CD4-positive, alpha-beta T cell treated with Interleukin-1 beta for 1 hour (primary cell): ENCODE measurements at regions not wholly inside any gene's neighbourhood (a gene's known extent, or its start where the extent isn't known, plus 50 kb on each side); places are given as distances from the start of the nearest gene placed in this dataset.
"Not testable (repeated sequence)": the region's sequence is repeated elsewhere in the genome, so short reads cannot be mapped to it uniquely, and the experiment has no call there.

ENCODE experiments used
- DNase-seq, 2 donors: peaks; one replicate each; pipeline ENCODE4 v3.0.0-alpha.2; 2020 to 2022

GRCh38 chr3:20370273-20371063, 184.5 kb upstream of the SGO1 start:
- DNase-seq: not testable (repeated sequence)

DNA sequence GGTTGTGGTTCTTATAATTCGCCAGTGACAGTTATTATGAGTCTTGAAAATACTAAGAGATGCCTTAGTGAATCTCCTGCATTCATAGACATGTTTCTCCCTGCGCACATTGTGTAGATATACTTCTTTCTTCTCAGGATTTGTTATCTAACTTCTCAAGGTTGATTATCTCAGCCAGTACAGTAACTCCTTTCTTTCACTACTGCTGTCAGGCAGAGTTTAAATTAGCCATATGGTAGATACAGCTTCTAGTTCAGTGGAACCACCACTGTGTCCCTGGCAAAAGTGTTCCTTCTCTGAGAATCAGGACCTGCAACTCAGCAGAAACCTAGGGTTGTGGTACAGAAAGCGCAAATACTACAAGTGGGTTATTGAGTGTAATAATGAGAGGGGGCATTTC, 175.0 kb upstream of the SGO1 start:
- DNase-seq: no peak

GRCh38 chr3:20353286-20353685, 167.3 kb upstream of the SGO1 start:
- DNase-seq: no peak

- no peak for DNase-seq
These were observed 166.7 kb upstream of the SGO1 start for GRCh38 chr3:20352546-20353179.

GRCh38 chr3:20350449-20350848, 164.4 kb upstream of the SGO1 start:
- DNase-seq: no peak

- no peak for DNase-seq
These were observed 160.9 kb upstream of the SGO1 start for GRCh38 chr3:20346916-20347315.

GRCh38 chr3:20346369-20346768, 160.4 kb upstream of the SGO1 start:
- no peak for DNase-seq

DNA sequence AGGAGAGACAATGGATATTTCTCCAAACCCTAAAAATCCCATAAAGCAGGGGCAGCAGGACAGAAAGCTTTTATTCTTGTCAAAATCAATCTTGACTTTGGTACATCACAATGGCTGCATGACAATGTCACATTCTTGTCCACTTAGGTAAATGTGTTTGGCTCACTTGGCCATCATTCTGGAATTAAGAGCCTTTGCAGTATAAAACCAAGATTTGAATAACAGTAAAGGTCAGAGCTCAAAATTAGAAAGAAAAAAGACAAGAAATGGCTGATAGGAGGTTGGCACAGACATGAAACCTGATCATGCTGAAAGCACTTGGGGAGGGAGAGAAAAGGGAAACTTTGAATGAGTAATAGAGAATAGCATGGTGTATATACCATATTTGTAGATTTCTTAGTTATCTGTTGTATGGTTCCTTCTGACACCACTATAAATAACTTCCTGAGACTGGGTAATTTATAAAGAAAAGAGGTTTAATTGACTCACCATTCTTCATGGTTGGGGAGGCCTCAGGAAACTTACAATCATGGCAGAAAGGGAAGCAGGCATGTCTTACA, 158.5 kb upstream of the SGO1 start:
- no peak for DNase-seq

DNA sequence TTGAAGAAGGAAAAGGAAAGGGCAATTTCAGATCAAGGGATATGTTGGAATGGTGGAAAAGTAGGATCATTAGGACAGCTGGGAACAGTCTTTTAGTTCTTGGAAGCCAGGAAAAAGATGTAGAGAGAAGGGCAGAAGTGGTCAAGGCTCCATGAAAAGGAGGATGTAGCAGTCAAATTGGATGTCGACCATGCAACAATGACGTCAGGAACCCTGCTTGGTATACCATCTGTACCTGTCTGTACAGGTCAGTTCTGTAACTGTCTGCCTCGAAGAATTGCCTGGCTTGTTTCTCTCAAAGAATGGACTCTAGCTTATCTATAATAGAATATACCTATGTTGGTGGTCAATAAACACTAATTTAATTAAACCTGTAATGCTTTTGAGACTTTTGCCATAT, 157.8 kb upstream of the SGO1 start:
- DNase-seq: no peak

DNA sequence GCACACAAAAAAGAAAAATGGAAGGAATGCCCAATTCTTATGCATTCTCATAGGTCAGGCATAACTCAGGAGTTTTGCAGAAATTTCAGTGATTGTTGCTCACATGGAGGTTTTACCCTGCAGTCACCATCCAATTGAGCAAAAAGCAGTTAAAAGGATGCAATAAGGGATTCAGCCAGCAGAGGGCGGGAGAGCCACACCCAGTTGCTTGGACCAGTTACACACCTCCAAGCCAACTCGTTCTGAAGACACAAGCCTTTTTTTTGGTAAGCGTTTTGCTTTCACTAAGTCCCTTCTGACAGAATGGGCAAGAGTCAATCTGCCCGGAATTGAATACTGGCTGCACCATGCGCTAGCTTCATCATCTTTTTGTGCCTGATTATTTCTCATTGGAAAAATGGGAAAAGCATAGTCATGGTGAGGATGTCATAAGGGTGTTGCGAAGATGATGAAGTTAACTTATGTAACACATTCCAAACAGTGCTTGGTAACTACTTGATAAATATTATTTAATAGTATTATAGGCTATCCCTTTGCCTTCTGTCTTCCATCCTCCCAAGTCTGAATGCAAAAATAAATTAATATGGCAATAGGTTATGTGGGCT, 154.4 kb upstream of the SGO1 start:
- DNase-seq: peak; percentile 25 to 64

DNA sequence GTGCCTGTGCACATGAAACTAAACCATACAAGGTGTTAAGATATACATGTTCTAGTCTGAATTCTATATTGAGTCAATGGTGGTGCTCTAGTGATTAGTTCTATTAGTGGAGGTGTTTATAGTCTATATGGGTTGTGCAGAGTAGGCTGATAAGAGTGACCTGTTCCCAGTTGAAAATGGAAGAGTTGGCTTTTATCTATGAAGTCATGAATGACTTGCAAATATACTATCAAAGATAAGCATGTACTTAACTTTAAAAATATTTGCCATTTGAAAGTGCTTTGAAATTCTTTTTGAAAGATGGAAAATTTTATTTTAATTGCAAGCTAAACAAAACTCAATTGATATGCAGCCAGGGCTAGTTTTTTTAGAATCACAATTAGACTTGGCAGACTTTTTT, 150.6 kb upstream of the SGO1 start:
- DNase-seq: no peak

GRCh38 chr3:20334842-20335241, 148.8 kb upstream of the SGO1 start:
- no peak for DNase-seq

DNA sequence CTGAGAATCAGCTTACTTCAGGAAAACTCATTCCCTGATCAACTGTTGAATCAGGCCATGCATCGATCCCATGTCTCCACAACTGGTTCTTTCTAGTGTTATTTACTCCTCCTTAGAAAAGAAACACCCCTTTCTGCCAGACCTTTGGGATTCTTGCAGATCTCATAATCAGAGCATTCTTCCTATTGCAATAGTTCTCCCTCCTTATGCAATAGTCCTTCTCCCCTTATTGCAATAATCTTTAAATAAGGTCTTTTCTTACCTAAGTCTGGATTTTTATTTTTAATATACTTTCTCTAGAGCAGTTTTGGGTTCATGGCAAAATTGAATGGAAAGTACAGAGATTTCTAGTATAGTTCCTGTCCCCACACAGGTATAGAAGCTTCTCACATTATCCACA, 141.9 kb upstream of the SGO1 start:
- DNase-seq: no peak

DNA sequence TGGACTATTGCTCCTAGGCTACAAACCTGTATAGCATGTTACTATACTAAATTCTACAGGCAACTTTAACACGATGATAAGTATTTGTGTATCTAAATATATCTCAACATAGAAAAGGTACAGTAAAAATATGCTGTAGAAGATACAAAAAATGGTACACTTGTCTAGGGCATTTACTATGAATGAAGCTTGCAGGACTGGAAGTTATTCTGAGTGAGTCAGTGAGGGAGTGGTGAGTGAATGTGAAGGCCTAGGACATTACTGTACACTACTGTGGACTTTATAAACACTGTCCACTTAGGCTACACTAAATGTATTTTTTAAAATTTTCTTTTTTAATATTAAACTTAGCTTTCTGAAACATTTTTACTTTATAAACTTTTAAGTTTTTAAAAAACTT, 140.5 kb upstream of the SGO1 start:
- DNase-seq: no peak

GRCh38 chr3:20325563-20325962, 139.6 kb upstream of the SGO1 start:
- DNase-seq: no peak

GRCh38 chr3:20324664-20325478, 138.9 kb upstream of the SGO1 start:
- DNase-seq: no peak

DNA sequence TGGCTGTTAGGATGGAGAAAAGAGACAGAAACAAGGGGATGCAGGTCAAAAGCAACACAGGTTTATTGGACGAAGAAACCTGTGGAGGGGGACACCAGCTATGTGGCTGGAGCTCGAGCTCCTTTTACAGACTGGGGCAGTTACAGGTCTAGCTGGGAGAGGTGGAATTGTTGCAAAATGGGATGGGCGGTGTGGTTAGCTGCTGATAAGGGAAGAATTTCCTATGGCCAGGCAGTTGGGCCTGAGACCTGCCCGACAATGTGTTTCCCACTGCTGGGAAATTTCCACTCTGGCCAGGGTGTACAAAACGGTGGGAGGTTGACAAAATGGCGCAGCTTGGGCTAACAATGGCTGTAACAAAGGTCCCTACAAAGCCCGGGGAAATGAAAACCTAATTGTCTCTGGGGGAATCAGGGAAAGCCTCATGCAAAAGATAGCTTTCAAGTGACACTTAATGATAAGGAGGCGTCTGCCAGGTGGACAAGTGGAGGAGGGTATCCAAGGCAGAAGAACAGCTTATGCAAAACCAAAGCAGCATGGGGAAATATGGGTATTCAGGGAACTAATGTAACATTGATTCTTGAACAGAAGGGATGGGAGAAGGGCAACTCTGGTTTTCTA, 137.4 kb upstream of the SGO1 start:
- DNase-seq: no peak

GRCh38 chr3:20322085-20322484, 136.1 kb upstream of the SGO1 start:
- DNase-seq: no peak

GRCh38 chr3:20321391-20322047, 135.5 kb upstream of the SGO1 start:
- no peak for DNase-seq

GRCh38 chr3:20320489-20320888, 134.5 kb upstream of the SGO1 start:
- no peak for DNase-seq

DNA sequence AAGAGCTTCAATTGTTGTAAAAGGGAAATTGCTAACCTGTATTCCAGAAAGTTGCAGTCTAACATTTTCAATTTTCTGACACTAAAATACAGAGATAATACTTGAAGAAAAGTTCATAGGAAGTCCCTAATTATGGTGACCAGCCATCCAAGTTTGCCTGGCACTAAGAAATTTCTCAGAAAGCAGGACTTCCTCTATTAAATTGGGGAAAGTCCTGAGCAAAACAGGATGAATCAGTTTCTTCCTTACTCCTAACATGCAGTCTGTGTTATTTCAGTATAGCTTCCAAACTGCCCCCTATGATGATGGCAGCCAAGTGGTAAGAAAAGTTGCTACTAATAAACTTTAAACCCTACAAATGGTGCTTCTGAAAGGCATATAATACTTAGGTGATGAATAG, 133.5 kb upstream of the SGO1 start:
- DNase-seq: no peak

DNA sequence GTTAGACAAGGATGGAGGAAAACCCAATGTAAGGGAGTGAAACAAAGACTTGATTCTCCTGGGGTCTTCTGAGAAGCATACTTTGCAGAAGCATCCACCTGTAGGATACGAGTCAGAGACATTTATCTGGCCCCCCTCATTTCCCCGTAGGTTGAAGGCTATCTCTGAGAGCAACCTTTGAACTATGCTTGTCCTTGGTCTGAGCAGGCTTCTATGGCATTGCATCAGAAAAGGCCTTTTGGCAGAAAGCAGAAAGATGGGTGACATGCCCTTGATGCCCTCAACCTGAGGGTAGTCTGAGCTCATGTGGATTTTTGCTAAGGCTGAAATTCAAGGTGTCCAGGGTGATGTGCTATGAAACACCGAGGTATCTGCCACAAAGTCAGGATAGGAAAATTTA, 131.6 kb upstream of the SGO1 start:
- DNase-seq: no peak
